ENCODE measurements at regions not wholly inside any gene's neighbourhood (a gene's known extent, or its start where the extent isn't known, plus 50 kb on each side); places are given as distances from the start of the nearest gene placed in this dataset.

GRCh38 chr11:46208803-46209202 lies 68.7 kb upstream of the CREB3L1 start:
- TF ChIP-seq CTCF (conservative IDR thresholded peaks at IDR 0.05 in 1 of 2, IDR thresholded peaks at IDR 0.05 in 1 of 2; ENCODE audit: extremely low read depth in 1 of 2, insufficient read depth in 1 of 2, low read depth in 1 of 2, low read length in 2 of 2) (no peak), EZH2 (IDR thresholded peaks at IDR 0.05; ENCODE audit: borderline replicate concordance, low read length) (no peak)
